Esophagus muscularis mucosa (tissue), 4 donors: ENCODE measurements at regions not wholly inside any gene's neighbourhood (a gene's known extent, or its start where the extent isn't known, plus 50 kb on each side); places are given as distances from the start of the nearest gene placed in this dataset.
A peak's percentile ranks its signal among the peaks of the same experiment; 100 is the strongest.
"Not testable (repeated sequence)": the region's sequence is repeated elsewhere in the genome, so short reads cannot be mapped to it uniquely, and the experiment has no call there.

ENCODE experiments used
- DNase-seq: peaks from one replicate; pipeline ENCODE4 v3.0.0-alpha.2; 2017; ENCODE audit errors: extremely low spot score
- H3K27ac ChIP-seq, 4 donors: fragments of 200-600 bp; sonication (generic); replicated peaks in 1 of 4; 1 replicate in 3 of 4; 2 replicates in 1 of 4; pipeline ENCODE4 v1.5.1; 2016 to 2019; ENCODE audit warnings: mild to moderate bottlenecking in 1 of 4
- H3K27me3 ChIP-seq, 4 donors: fragments of 200-600 bp; sonication (generic); one replicate each; pipeline versions ENCODE4 v1.5.1 to v1.6.0; 2016 to 2019
- H3K36me3 ChIP-seq, 4 donors: fragments of 200-600 bp; sonication (generic); one replicate each; pipeline ENCODE4 v1.5.1; 2016 to 2019
- H3K4me1 ChIP-seq, 4 donors: fragments of 200-600 bp; sonication (generic); one replicate each; pipeline ENCODE4 v1.5.1; 2016 to 2019
- H3K4me3 ChIP-seq, 4 donors: fragments of 200-600 bp; sonication (generic); 1 replicate in 2 of 4; 2 replicates in 2 of 4; pipeline ENCODE4 v1.5.1; 2016 to 2019; ENCODE audit warnings: mild to moderate bottlenecking in 4 of 4, moderate library complexity in 1 of 4
- H3K9me3 ChIP-seq, 4 donors: fragments of 200-600 bp; sonication (generic); 1 replicate in 3 of 4; 2 replicates in 1 of 4; pipeline ENCODE4 v1.5.1; 2016 to 2019
- CTCF ChIP-seq, 3 experiments: fragments of 200-600 bp in 2 of 3; fragments of 450-650 bp in 1 of 3; sonication (generic) in 2 of 3; IDR thresholded peaks; one replicate each; pipeline ENCODE4 v1.5.1; 2017 to 2019; ENCODE audit warnings: antibody characterized with exemption in 3 of 3, mild to moderate bottlenecking in 2 of 3, moderate library complexity in 1 of 3
- EP300 ChIP-seq: sonication (generic); formaldehyde crosslinking; IDR thresholded peaks from one replicate; pipeline ENCODE4 v1.6.1; 2017; ENCODE audit warnings: antibody characterized with exemption
- POLR2A ChIP-seq: fragments of 450-650 bp; IDR thresholded peaks from one replicate; pipeline ENCODE4 v1.6.1; 2017; ENCODE audit warnings: antibody characterized with exemption, moderate library complexity, mild to moderate bottlenecking, low read depth
- POLR2AphosphoS5 ChIP-seq, 2 donors: sonication (generic); formaldehyde crosslinking; IDR thresholded peaks; one replicate each; pipeline ENCODE4 v1.6.1; 2017; ENCODE audit warnings: antibody characterized with exemption in 2 of 2
- whole genome bisulfite sequencing: methylation state at CpG from one replicate; pipeline ENCODE4 v1.1.5; 2018; 5-methylcytosine and 5-hydroxymethylcytosine counted together
- intact Hi-C: fragments of 100-400 bp; cut with DNase I; formaldehyde crosslinking; loops from one replicate; pipeline ENCODE4 v1.15.1; 2023

GRCh38 chr3:124147946-124148345 is 156.0 kb upstream of the ROPN1 start:
- peaks cover 12 to 15% (median 14%) of the 10 kb centered on the region in 4 donors for H3K4me1 ChIP-seq
- no peaks in the 10 kb centered on the region for H3K36me3 ChIP-seq
- no peaks in the 10 kb centered on the region for H3K27me3 ChIP-seq
- intact Hi-C loops, result no loop called here
- H3K4me3 ChIP-seq, result no peak overlapping the region
- 97% methylated on average over 2 of the region's 2 CpGs for WGBS
- no peak for DNase-seq
- TF ChIP-seq POLR2A (no peak), EP300 (no peak), POLR2AphosphoS5 (IDR thresholded peaks at IDR 0.05) (no peak)
- H3K27ac ChIP-seq, result no peak overlapping the region
- H3K9me3 ChIP-seq, result no peaks in the 10 kb centered on the region

- DNase-seq, result no peak
- intact Hi-C loops, result no loop called here
- 87% methylated on average over 1 of the region's 1 CpG for WGBS
Observed at GRCh38 chr3:124149081-124149480, 157.2 kb upstream of the ROPN1 start.

DNA sequence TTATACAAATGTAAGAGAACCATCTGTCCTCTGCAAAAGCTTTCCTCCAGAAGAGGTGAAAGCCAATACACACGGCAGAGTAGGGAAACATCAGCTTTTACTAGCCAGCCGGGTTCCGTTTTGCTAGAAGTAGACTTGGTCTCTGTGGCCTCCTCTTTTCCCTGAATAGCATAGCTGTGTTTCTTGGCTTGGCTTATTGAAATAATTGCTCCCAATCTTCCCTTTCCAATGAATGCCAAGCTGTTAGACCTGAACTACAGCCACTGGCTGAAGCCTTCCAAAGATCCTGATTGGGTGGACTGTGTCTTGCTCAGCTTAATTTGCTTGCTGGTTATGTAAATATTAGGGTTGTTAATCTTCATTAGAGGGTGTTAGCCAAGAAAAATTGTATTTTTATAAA is 157.8 kb upstream of the ROPN1 start:
- Histone ChIP-seq H3K9me3 (no peaks in the 10 kb centered on the region), H3K4me1 (peaks cover 0 to 12% (median 11%) of the 10 kb centered on the region in 4 donors), H3K4me3 (no peak overlapping the region), H3K36me3 (no peaks in the 10 kb centered on the region), H3K27me3 (no peaks in the 10 kb centered on the region), H3K27ac (no peak overlapping the region)
- no peak for DNase-seq
- WGBS, result 30% methylated on average over 3 of the region's 3 CpGs
- TF ChIP-seq EP300 (no peak), POLR2A (no peak), POLR2AphosphoS5 (IDR thresholded peaks at IDR 0.05) (no peak), CTCF (IDR thresholded peaks at IDR 0.05) (no peak)
- intact Hi-C loops, result no loop called here

More at GRCh38 chr3:124149081-124149480, 157.2 kb upstream of the ROPN1 start:
- Histone ChIP-seq H3K9me3 (no peaks in the 10 kb centered on the region), H3K27ac (no peak overlapping the region), H3K36me3 (no peaks in the 10 kb centered on the region), H3K27me3 (no peaks in the 10 kb centered on the region), H3K4me3 (no peak overlapping the region), H3K4me1 (peaks cover 5 to 12% (median 11%) of the 10 kb centered on the region in 4 donors)
- TF ChIP-seq CTCF (IDR thresholded peaks at IDR 0.05), result no peak

GRCh38 chr3:124152891-124153290 is 161.0 kb upstream of the ROPN1 start:
- H3K36me3 ChIP-seq, H3K27me3 ChIP-seq, H3K9me3 ChIP-seq, DNase-seq, H3K27ac ChIP-seq, H3K4me3 ChIP-seq, intact Hi-C loops: not testable (repeated sequence)
- 100% methylated on average over 1 of the region's 1 CpG for WGBS
- peaks cover 20 to 35% (median 27%) of the 10 kb centered on the region in 4 donors for H3K4me1 ChIP-seq

GRCh38 chr3:124156866-124157712 is 165.2 kb upstream of the ROPN1 start:
- Histone ChIP-seq H3K4me1 (peaks cover 20 to 41% (median 23%) of the 10 kb centered on the region in 4 donors), H3K36me3 (no peaks in the 10 kb centered on the region), H3K4me3 (no peak overlapping the region), H3K27me3 (no peaks in the 10 kb centered on the region), H3K9me3 (no peaks in the 10 kb centered on the region), H3K27ac (peak overlapping the region; percentile 13 to 50 (median 28))
- intact Hi-C loops, result no loop called here
- TF ChIP-seq EP300 (no peak), POLR2AphosphoS5 (IDR thresholded peaks at IDR 0.05) (no peak), POLR2A (no peak)
- no peak for DNase-seq
- WGBS, result 33% methylated on average over 6 of the region's 6 CpGs

DNA sequence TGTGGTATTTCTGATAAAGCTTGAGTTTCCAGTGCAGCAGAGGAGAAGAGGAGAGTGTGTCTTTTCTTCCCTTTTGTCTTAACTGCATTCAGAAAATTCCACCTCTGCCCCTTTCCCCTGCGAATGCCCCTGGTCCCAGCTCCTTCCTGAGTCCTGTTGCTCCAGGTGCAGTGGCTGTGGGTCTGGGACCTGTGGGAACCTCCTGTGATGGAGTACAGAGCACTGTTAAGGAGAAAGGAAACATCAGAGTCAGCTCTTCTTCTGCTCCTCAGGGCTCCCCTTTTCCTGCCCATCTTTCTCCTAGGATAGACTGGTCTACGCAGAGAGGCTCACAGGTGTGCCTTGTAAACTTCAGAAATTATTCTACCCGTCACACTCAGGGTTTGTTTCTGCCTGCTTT is 165.8 kb upstream of the ROPN1 start:
- Histone ChIP-seq H3K27ac (peak overlapping the region in 1 of 4 donors; percentile 13), H3K4me1 (peaks cover 20 to 41% (median 23%) of the 10 kb centered on the region in 4 donors), H3K4me3 (no peak overlapping the region), H3K36me3 (no peaks in the 10 kb centered on the region), H3K27me3 (no peaks in the 10 kb centered on the region), H3K9me3 (no peaks in the 10 kb centered on the region)
- DNase-seq, result no peak
- intact Hi-C loops, result no loop called here
- 60% methylated on average over 3 of the region's 3 CpGs for WGBS
- TF ChIP-seq EP300 (no peak), CTCF (IDR thresholded peaks at IDR 0.05) (no peak), POLR2A (no peak), POLR2AphosphoS5 (IDR thresholded peaks at IDR 0.05) (no peak)
